HG02938 (cell line): ENCODE measurements at regions not wholly inside any gene's neighbourhood (a gene's known extent, or its start where the extent isn't known, plus 50 kb on each side); places are given as distances from the start of the nearest gene placed in this dataset.
"Not testable (repeated sequence)": the region's sequence is repeated elsewhere in the genome, so short reads cannot be mapped to it uniquely, and the experiment has no call there.

Source experiments
- ATAC-seq: cut with Tn5 transposase; IDR thresholded peaks from one replicate; pipeline ENCODE4 v1.9.1; 2021; ENCODE audit warnings: mild to moderate bottlenecking, moderate library complexity; ENCODE audit not compliant: unreplicated experiment

GRCh38 chr10:21366108-21366507 is 159.4 kb downstream of the SKIDA1 start:
- ATAC-seq, result not testable (repeated sequence)

- ATAC-seq, result no peak
Observed at GRCh38 chr10:21364196-21365114, 161.0 kb downstream of the SKIDA1 start.

GRCh38 chr10:21363731-21364104 is 161.8 kb downstream of the SKIDA1 start:
- no peak for ATAC-seq

- no peak for ATAC-seq
Observed at GRCh38 chr10:21363092-21363730, 162.3 kb downstream of the SKIDA1 start.

GRCh38 chr10:21359202-21359601 is 166.3 kb downstream of the SKIDA1 start:
- ATAC-seq, result no peak

- ATAC-seq, result no peak
Observed at GRCh38 chr10:21355591-21356011, 169.9 kb downstream of the SKIDA1 start.

- peak; percentile 84 for ATAC-seq
Observed at GRCh38 chr10:21352886-21353285, 172.6 kb downstream of the SKIDA1 start.

- ATAC-seq, result not testable (repeated sequence)
Observed at GRCh38 chr10:21351594-21351993, 173.9 kb downstream of the SKIDA1 start.

- ATAC-seq, result no peak
Observed at GRCh38 chr10:21349912-21350286, 175.6 kb downstream of the SKIDA1 start.

GRCh38 chr10:21347785-21348170 is 177.7 kb downstream of the SKIDA1 start:
- ATAC-seq, result no peak

GRCh38 chr10:21347043-21347784 is 178.3 kb downstream of the SKIDA1 start:
- no peak for ATAC-seq

GRCh38 chr10:21343087-21343486 is 182.4 kb downstream of the SKIDA1 start:
- no peak for ATAC-seq

GRCh38 chr10:21342499-21342898 is 183.0 kb downstream of the SKIDA1 start:
- ATAC-seq, result not testable (repeated sequence)

- ATAC-seq, result no peak
Observed at GRCh38 chr10:21340331-21340730, 185.2 kb downstream of the SKIDA1 start.

- ATAC-seq, result no peak
Observed at GRCh38 chr10:21337171-21337792, 188.2 kb downstream of the SKIDA1 start.

GRCh38 chr10:21336476-21337170 is 188.9 kb downstream of the SKIDA1 start:
- no peak for ATAC-seq

GRCh38 chr10:21334891-21335696 is 190.4 kb downstream of the SKIDA1 start:
- ATAC-seq, result no peak

- ATAC-seq, result no peak
Observed at GRCh38 chr10:21330628-21331020, 194.9 kb downstream of the SKIDA1 start.

- ATAC-seq, result no peak
Observed at GRCh38 chr10:21329995-21330627, 195.4 kb downstream of the SKIDA1 start.
